GM18868 (cell line): ENCODE measurements at regions not wholly inside any gene's neighbourhood (a gene's known extent, or its start where the extent isn't known, plus 50 kb on each side); places are given as distances from the start of the nearest gene placed in this dataset.
"Not testable (repeated sequence)": the region's sequence is repeated elsewhere in the genome, so short reads cannot be mapped to it uniquely, and the experiment has no call there.

ENCODE experiments used
- ATAC-seq: cut with Tn5 transposase; IDR thresholded peaks from one replicate; pipeline ENCODE4 v1.9.1; 2021; ENCODE audit warnings: mild to moderate bottlenecking, moderate library complexity; ENCODE audit not compliant: unreplicated experiment

GRCh38 chr20:6355754-6356451 lies 233.1 kb upstream of the FERMT1 start:
- no peak for ATAC-seq

- ATAC-seq: no peak
Measured at GRCh38 chr20:6348908-6349307, 226.1 kb upstream of the FERMT1 start.

DNA sequence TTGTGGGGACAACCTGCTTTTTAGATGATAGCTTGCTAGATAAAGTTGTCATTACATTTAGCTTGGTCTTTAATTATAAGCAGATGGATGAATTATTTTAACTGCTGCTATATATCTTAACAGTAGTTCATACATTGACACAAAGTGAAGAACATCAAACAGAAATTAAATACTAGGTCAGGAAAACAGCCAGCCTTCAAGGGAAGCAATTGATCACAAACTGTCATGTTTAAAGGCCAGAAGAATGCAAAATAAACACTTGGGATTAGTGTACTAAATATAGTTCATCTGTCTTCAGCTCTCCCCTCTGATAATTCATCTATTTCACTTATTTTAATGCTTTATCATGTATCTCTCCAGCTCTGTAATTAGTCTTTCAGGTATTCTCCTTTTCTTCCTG lies 225.1 kb upstream of the FERMT1 start:
- no peak for ATAC-seq

- ATAC-seq: no peak
Measured at GRCh38 chr20:6341491-6341890, 218.7 kb upstream of the FERMT1 start.

DNA sequence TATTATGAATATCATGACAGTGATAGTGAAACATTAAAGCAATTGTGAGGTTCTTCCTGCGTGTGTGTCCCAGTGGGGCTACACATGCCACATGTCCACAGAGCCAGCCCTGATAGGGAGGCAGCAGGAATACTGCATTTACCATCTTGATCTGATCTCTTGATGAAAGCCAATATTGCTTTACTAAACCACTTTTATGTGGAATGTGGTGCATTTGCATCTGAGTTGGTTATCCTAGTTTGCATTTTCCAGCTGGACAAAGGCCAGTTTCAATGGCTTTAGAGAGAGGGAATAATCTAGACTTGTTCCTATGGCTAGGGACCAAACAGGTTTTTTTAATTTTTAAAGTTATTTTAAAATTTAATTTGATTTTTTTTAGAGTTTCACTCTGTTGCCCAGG lies 216.3 kb upstream of the FERMT1 start:
- no peak for ATAC-seq

- no peak for ATAC-seq
Measured at GRCh38 chr20:6333110-6333509, 210.3 kb upstream of the FERMT1 start.

DNA sequence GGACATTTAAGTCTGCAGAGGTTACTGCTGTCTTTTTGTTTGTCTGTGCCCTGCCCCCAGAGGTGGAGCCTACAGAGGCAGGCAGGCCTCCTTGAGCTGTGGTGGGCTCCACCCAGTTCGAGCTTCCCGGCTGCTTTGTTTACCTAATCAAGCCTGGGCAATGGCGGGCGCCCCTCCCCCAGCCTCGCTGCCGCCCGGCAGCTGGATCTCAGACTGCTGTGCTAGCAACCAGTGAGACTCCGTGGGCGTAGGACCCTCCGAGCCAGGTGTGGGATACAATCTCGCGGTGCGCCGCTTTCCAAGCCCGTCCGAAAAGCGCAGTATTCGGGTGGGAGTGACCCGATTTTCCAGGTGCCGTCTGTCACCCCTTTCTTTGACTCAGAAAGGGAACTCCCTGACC lies 198.4 kb upstream of the FERMT1 start:
- ATAC-seq: not testable (repeated sequence)

DNA sequence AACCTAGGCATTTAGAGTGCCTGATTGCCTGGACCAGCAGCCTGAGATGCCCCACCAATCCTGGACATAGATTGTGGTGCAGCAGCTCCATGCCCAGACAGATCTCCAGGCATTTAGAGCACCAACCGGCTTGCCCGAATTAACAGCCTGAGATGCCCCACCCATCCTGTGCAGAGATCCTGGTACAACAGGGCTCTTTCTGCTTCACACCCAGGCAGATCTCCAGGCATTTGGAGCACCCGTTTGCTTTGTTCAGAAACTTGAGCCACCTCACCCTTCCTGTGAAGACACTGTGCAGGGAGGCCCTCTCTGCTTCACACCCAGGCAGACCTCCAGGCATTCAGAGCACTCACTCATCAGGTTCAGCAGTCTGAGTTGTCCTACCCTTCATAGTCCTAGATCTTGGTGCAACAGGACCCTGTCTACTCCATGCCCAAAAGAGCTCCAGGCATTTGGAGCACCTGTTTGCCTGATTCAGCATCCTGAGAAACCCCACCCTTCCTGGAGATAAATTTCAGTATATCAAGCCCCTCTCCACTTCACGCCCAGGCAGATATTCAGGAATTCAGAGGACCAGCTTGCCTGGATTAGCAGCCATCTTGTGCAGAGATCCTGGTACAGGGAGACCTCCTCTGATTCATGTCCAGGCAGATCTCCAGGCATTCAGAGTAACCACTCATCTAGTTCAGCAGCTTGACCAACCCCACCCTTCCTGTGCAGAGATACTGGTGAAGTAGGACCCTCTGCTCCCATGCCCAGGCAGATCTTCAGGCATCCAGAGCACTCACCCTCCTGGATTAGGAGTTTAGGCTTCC lies 189.2 kb upstream of the FERMT1 start:
- no peak for ATAC-seq

DNA sequence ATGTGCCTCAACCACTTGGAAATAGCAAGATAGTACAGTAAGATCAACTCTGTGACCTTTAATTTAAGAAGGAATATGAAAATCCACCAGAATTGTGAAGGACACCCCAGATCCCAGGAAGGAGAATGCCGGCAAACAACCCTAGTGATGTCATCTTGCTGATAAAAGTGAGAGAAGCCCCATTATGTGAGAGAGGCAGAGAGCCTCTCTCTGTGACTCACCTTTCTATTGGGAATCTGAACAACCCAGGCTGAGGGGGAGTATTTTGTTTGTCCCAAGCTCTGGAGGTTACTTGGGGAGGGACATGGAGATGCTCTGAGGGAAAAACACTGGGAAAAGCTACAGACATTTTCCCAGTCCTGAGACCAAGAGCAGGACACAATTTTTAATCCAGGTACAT lies 188.3 kb upstream of the FERMT1 start:
- no peak for ATAC-seq

DNA sequence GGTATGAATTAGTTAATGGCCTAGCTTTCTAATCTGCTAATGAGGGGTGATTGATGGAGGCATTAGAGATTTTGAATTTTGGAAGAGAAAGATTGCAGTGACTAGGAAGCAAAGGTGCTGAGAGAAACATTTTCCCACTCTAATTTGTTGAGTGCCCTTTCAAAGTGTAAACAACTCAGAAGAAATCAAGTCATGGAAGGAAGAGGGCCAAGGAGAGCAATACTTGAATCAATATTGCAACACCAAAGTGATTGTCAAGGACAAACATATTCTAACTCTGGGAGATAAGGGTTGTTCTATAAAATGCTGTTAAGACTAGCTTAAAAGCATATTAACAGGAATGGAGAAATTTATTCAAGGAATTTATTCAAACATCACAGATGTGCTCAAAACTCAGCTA lies 182.7 kb upstream of the FERMT1 start:
- no peak for ATAC-seq

DNA sequence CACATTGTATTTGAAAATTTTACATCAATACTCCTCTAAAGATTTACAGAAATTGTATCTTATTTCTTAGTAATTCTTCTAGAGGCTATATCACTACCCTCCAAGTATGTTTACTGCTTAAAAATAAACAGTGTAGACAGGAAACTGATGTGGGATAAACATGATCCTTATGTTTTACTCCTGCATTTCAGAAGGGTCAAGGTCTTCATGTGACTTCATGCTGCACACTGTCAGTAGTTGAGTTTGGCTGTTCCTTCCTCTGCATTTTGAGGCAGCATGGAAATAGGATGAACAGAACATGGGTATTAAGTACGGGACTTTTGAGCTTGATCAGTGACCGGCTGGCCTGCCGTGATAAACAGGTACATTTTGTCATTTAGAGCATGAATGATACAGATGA lies 179.2 kb upstream of the FERMT1 start:
- no peak for ATAC-seq

DNA sequence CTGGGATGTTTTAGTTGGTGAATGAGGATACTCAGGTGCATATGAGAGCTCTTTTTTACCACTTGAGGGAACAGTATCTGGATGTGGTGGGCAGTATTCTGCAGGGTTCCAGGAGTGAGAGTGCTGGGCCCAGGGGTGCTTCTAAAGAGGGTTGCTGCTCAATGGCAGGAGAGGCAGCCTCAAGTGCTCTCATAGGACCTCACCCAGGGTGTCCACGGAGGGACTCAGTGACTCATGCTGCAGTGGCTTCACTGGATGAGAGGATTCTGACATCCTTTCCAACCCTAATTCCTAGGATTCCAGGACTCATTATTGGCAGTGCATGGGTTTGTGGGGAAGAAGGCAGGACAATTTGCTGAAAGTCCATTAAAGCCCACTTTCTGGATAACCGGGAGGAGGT lies 176.6 kb upstream of the FERMT1 start:
- ATAC-seq: no peak

GRCh38 chr20:6298049-6298448 lies 175.2 kb upstream of the FERMT1 start:
- no peak for ATAC-seq

GRCh38 chr20:6295867-6296256 lies 173.0 kb upstream of the FERMT1 start:
- ATAC-seq: no peak

- ATAC-seq: no peak
Measured at GRCh38 chr20:6295127-6295866, 172.5 kb upstream of the FERMT1 start.

- ATAC-seq: no peak
Measured at GRCh38 chr20:6287471-6287870, 164.6 kb upstream of the FERMT1 start.

- ATAC-seq: no peak
Measured at GRCh38 chr20:6282642-6283041, 159.8 kb upstream of the FERMT1 start.

GRCh38 chr20:6277661-6278240 lies 154.9 kb upstream of the FERMT1 start:
- no peak for ATAC-seq

GRCh38 chr20:6270404-6270803 lies 147.6 kb upstream of the FERMT1 start:
- not testable (repeated sequence) for ATAC-seq

DNA sequence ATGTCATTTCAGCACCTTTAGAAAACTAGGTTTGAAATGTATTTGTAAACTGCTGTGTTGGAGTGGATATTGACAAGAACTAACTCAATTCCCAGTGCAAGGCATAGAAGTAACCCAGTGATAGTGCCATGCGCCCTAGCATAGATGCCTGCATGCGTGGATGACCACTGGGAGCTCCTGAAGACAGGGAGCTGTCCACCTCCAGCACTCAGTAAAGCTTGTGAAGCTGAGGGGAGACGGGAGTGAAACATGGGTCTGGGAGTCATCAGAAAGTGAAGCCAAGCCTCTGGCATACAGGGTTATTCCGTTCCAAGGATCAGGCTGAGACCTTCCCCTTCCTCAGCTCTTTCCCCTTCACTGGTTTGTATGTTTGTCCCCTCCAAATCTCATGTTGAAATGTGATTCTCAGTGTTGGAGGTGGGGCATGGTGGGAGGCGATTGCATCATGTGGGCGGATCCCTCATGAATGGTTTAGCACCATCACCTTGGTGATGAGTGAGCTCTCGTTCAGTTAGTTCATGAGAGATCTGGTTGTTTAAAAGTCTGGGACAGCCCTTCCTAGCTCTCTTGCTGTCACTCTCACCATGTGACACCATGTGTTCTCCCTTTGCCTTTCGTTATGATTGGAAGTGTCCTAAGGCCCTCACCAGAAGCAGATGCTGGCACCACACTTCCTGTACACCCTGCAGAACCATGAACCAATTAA lies 146.5 kb upstream of the FERMT1 start:
- ATAC-seq: peak; percentile 64
